SU-DHL-6 (cell line): ENCODE measurements at regions not wholly inside any gene's neighbourhood (a gene's known extent, or its start where the extent isn't known, plus 50 kb on each side); places are given as distances from the start of the nearest gene placed in this dataset.

Source experiments
- EZH2phosphoT487 ChIP-seq: fragments of 200-600 bp; sonication (generic), shearing (Covaris generic); conservative IDR thresholded peaks from 2 replicates; pipeline ENCODE4 v1.6.1; 2018; ENCODE audit warnings: mild to moderate bottlenecking, antibody characterized with exemption, low read length, moderate library complexity, mixed read lengths
- TF ChIP-seq, protein P1 (sequence below): fragments of 200-600 bp; sonication (generic); IDR thresholded peaks from one replicate; pipeline ENCODE4 v1.5.1; 2017; ENCODE audit warnings: antibody characterized with exemption, mild to moderate bottlenecking, low read length, moderate library complexity; ENCODE audit not compliant: insufficient read depth, poor library complexity, severe bottlenecking

DNA sequence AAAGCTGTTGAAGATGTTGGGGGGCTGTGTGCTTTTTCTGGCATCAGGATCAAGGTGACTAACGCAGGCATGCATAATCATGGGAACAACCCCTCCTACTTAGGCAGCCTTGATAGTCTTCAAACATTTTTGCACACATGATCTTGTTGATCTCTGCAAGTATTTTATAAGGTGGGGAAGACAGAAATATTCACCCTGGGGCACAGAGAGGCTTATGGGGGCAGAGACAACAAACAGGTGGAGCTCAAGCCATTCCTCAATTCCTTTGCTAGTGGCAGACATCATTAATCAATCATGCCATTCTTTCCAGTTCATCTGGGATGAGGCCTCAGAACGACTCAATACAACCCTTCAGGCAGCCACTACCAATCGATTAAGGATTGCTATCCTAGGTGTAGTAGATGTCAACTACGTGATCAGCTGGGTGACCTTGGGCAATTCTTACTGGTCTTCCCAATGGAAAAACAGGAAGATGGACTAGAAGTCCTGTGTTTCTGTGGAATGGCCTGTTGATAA, 110.3 kb upstream of the SMAD3 start:
- TF ChIP-seq EZH2phosphoT487: no peak
- TF ChIP-seq, protein P1, sequence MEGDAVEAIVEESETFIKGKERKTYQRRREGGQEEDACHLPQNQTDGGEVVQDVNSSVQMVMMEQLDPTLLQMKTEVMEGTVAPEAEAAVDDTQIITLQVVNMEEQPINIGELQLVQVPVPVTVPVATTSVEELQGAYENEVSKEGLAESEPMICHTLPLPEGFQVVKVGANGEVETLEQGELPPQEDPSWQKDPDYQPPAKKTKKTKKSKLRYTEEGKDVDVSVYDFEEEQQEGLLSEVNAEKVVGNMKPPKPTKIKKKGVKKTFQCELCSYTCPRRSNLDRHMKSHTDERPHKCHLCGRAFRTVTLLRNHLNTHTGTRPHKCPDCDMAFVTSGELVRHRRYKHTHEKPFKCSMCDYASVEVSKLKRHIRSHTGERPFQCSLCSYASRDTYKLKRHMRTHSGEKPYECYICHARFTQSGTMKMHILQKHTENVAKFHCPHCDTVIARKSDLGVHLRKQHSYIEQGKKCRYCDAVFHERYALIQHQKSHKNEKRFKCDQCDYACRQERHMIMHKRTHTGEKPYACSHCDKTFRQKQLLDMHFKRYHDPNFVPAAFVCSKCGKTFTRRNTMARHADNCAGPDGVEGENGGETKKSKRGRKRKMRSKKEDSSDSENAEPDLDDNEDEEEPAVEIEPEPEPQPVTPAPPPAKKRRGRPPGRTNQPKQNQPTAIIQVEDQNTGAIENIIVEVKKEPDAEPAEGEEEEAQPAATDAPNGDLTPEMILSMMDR: no peak
